HG02885 (cell line): ENCODE measurements at regions not wholly inside any gene's neighbourhood (a gene's known extent, or its start where the extent isn't known, plus 50 kb on each side); places are given as distances from the start of the nearest gene placed in this dataset.
A peak's percentile ranks its signal among the peaks of the same experiment; 100 is the strongest.

Experiments
- ATAC-seq: cut with Tn5 transposase; IDR thresholded peaks from one replicate; pipeline ENCODE4 v1.9.1; 2021; ENCODE audit warnings: mild to moderate bottlenecking; ENCODE audit not compliant: unreplicated experiment, poor library complexity

- ATAC-seq = no peak
These were observed 676.6 kb upstream of the CCDC179 start for GRCh38 chr11:23536907-23537306.

GRCh38 chr11:23539556-23539955 lies 679.3 kb upstream of the CCDC179 start:
- ATAC-seq = no peak

- ATAC-seq = peak; percentile 93
These were observed 679.9 kb upstream of the CCDC179 start for GRCh38 chr11:23540101-23540561.

- no peak for ATAC-seq
These were observed 681.9 kb upstream of the CCDC179 start for GRCh38 chr11:23542189-23542588.

- ATAC-seq = no peak
These were observed 682.5 kb upstream of the CCDC179 start for GRCh38 chr11:23542816-23543215.

GRCh38 chr11:23543651-23544222 lies 683.5 kb upstream of the CCDC179 start:
- ATAC-seq = no peak

- no peak for ATAC-seq
These were observed 691.4 kb upstream of the CCDC179 start for GRCh38 chr11:23551706-23552105.

GRCh38 chr11:23554002-23554401 lies 693.7 kb upstream of the CCDC179 start:
- no peak for ATAC-seq

- ATAC-seq = no peak
These were observed 694.8 kb upstream of the CCDC179 start for GRCh38 chr11:23555085-23555484.

- no peak for ATAC-seq
These were observed 696.0 kb upstream of the CCDC179 start for GRCh38 chr11:23556163-23556750.

GRCh38 chr11:23563591-23563990 lies 703.3 kb upstream of the CCDC179 start:
- no peak for ATAC-seq

GRCh38 chr11:23564370-23564769 lies 704.1 kb upstream of the CCDC179 start:
- ATAC-seq = no peak

GRCh38 chr11:23569134-23569533 lies 708.9 kb upstream of the CCDC179 start:
- peak; percentile 21 for ATAC-seq

GRCh38 chr11:23569547-23569946 lies 709.3 kb upstream of the CCDC179 start:
- peak; percentile 45 for ATAC-seq

GRCh38 chr11:23570828-23571227 lies 710.6 kb upstream of the CCDC179 start:
- ATAC-seq = no peak

GRCh38 chr11:23573429-23573828 lies 713.2 kb upstream of the CCDC179 start:
- no peak for ATAC-seq

- ATAC-seq = no peak
These were observed 713.9 kb upstream of the CCDC179 start for GRCh38 chr11:23574149-23574548.

GRCh38 chr11:23577296-23577695 lies 717.0 kb upstream of the CCDC179 start:
- no peak for ATAC-seq

GRCh38 chr11:23585416-23586104 lies 725.3 kb upstream of the CCDC179 start:
- no peak for ATAC-seq

- no peak for ATAC-seq
These were observed 725.9 kb upstream of the CCDC179 start for GRCh38 chr11:23586173-23586572.

- ATAC-seq = no peak
These were observed 730.5 kb upstream of the CCDC179 start for GRCh38 chr11:23590596-23591308.
